ENCODE measurements at regions not wholly inside any gene's neighbourhood (a gene's known extent, or its start where the extent isn't known, plus 50 kb on each side); places are given as distances from the start of the nearest gene placed in this dataset.

GRCh38 chr5:87007737-87008136 lies 259.9 kb upstream of the RASA1 start:
- TF ChIP-seq, protein P1, sequence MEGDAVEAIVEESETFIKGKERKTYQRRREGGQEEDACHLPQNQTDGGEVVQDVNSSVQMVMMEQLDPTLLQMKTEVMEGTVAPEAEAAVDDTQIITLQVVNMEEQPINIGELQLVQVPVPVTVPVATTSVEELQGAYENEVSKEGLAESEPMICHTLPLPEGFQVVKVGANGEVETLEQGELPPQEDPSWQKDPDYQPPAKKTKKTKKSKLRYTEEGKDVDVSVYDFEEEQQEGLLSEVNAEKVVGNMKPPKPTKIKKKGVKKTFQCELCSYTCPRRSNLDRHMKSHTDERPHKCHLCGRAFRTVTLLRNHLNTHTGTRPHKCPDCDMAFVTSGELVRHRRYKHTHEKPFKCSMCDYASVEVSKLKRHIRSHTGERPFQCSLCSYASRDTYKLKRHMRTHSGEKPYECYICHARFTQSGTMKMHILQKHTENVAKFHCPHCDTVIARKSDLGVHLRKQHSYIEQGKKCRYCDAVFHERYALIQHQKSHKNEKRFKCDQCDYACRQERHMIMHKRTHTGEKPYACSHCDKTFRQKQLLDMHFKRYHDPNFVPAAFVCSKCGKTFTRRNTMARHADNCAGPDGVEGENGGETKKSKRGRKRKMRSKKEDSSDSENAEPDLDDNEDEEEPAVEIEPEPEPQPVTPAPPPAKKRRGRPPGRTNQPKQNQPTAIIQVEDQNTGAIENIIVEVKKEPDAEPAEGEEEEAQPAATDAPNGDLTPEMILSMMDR (IDR thresholded peaks at IDR 0.05; ENCODE audit: low read depth, low read length): no peak
- no peak overlapping the region for H3K4me3 ChIP-seq (ENCODE audit: low read depth, low read length)
- DNase-seq (ENCODE audit: low read depth, low spot score): no peak
- in situ Hi-C loops (cut with HindIII; ENCODE audit: low sequenced_read_pairs): no loop called here

DNA sequence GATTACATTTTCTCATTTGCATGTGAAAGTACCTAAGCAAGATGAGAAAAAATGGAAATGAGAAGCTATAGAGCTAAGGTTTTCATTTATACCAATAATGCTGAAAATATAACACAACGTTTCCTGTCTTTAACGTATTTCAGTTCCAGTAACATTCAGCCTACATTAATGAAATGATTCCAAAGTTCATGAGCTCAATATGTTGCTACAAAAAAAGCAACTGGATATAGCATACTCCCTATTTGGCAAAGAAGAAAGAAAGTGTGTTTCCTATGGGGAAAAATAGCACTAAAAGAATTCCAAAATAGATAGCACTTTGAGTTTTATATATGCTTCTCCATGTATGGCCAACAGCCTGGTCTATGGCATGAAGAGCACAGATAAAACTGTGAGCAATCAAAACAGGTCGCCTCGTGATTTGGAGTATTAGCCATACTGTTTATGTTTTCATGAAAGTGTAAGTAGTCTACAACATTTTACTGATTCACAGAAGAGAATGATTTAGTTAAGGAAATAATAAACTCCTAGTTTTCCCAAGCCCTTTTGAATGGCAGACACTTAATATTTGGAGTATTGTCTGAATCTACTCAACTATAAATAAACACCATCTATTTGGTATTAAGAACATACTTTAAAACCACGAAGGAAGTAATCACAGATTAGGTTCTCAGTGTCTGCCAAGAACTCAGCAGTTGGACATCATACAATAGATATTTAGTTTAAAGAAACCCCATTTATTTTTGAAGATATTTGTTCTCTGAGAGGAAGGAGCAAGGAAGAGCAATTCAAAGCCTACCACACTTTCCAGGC lies 258.7 kb upstream of the RASA1 start:
- H3K4me3 ChIP-seq (ENCODE audit: low read depth, low read length): no peak overlapping the region
- in situ Hi-C loops (cut with HindIII; ENCODE audit: low sequenced_read_pairs): no loop called here
- peak; percentile 54 for DNase-seq (ENCODE audit: low read depth, low spot score)
- TF ChIP-seq, protein P1 (IDR thresholded peaks at IDR 0.05; ENCODE audit: low read depth, low read length): no peak

DNA sequence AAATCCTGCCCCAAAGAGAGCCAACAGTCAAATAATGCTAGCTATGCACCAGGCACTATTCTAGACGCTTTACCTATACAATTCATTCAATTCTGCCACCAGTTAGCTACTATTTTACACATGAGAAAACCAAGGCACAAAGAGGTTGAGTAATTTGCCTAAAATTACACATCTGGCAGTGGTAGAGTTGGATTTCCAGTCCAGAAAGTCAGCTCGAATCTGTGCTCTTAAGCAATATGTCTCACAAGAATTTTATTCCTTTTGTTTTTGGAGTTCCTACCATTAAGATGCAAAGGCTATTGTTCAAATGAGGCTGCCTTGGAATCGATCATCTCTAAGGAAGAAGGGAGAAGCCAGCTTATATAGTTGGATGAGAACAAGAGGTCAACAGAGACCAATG lies 256.9 kb upstream of the RASA1 start:
- TF ChIP-seq, protein P1 (IDR thresholded peaks at IDR 0.05; ENCODE audit: low read depth, low read length): no peak
- in situ Hi-C loops (cut with HindIII; ENCODE audit: low sequenced_read_pairs): no loop called here
- H3K4me3 ChIP-seq (ENCODE audit: low read depth, low read length): no peak overlapping the region
- DNase-seq (ENCODE audit: low read depth, low spot score): no peak

GRCh38 chr5:87015901-87016300 lies 251.8 kb upstream of the RASA1 start:
- no peak for DNase-seq (ENCODE audit: low read depth, low spot score)
- no peak overlapping the region for H3K4me3 ChIP-seq (ENCODE audit: low read depth, low read length)
- in situ Hi-C loops (cut with HindIII; ENCODE audit: low sequenced_read_pairs): no loop called here
- TF ChIP-seq, protein P1 (IDR thresholded peaks at IDR 0.05; ENCODE audit: low read depth, low read length): no peak

DNA sequence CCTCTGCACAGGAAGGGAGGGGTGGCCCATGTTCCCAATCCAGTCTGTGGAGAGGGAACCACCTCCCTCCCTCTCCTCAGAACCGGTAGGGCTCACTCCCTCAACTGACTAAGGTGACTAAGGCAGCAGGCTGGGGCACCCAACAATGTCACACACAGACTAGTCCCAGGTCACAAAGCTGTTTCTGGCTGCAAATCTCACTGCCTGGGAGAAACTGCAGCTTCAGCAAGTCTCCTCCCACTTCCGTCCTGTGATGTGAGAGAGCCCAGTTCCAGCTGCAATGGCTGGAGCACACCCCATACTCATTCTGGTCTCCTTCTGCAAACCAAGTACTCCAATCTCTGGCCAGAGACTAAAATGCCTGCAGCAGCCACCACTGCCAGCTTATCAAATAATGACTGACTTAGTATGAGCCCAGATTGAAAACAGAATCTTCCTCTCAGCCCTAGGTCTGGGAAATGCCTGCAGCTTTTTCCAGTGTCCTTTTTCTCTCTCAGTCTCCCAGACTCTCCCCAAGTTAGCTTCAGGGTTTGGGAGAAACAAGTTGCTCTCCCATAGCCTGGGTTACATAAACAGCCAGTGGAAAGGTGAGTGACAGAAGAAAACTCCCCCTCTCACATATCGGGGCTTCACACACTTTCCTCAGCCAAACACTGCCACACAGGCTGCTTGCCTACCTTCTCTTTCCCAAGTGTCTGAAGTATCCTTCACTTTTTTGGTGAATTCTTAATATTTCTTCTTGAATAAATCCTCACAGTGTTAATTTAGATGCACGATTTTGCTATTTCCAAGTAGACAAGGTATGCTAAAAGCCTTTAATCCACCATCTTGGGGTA lies 247.4 kb upstream of the RASA1 start:
- in situ Hi-C loops (cut with HindIII; ENCODE audit: low sequenced_read_pairs): no loop called here
- TF ChIP-seq, protein P1 (IDR thresholded peaks at IDR 0.05; ENCODE audit: low read depth, low read length): no peak
- no peak overlapping the region for H3K4me3 ChIP-seq (ENCODE audit: low read depth, low read length)
- DNase-seq (ENCODE audit: low read depth, low spot score): no peak

- TF ChIP-seq, protein P1 (IDR thresholded peaks at IDR 0.05; ENCODE audit: low read depth, low read length): no peak
- H3K4me3 ChIP-seq (ENCODE audit: low read depth, low read length): no peak overlapping the region
- in situ Hi-C loops (cut with HindIII; ENCODE audit: low sequenced_read_pairs): no loop called here
- no peak for DNase-seq (ENCODE audit: low read depth, low spot score)
These were observed 245.3 kb upstream of the RASA1 start for GRCh38 chr5:87022415-87022814.
